ENCODE measurements at regions not wholly inside any gene's neighbourhood (a gene's known extent, or its start where the extent isn't known, plus 50 kb on each side); places are given as distances from the start of the nearest gene placed in this dataset.
"Not testable (repeated sequence)": the region's sequence is repeated elsewhere in the genome, so short reads cannot be mapped to it uniquely, and the experiment has no call there.

DNA sequence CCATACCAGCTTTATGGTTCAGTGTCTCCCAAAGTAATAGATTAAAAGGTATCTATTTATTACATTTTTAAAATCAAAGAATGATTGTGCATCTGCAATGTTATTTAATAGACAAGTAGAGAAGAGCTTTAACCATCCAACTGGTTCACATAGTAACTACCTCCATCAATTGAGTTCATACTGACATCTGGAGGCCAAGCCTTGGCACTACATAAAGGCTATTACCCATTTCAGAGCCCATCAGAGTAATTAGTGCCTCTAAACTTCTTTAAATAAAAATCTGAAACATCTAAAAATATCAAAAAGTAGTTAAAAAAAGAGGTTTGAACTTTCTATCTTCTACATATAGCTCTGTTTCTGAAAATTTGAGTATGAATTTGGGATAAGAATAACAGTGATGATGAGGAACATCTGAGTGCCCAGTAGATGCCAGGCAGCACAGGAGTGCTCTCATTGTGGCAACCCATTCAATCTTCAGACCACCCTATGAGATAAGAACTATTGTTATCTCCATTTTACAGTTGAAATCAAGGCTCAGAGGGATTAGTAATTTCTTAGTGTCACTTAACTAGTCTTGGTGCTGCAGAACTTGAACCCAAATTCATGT lies 132.9 kb upstream of the DAAM1 start:
- H3K36me3 ChIP-seq = no peaks in the 10 kb centered on the region
- no peaks in the 10 kb centered on the region for H3K9me3 ChIP-seq
- no peaks in the 10 kb centered on the region for H3K27me3 ChIP-seq (replicated peaks; ENCODE audit: insufficient read depth)
- H3K4me3 ChIP-seq = no peak overlapping the region
- TF ChIP-seq POLR2A (IDR thresholded peaks at IDR 0.05) = no peak
- TF ChIP-seq, protein P1, sequence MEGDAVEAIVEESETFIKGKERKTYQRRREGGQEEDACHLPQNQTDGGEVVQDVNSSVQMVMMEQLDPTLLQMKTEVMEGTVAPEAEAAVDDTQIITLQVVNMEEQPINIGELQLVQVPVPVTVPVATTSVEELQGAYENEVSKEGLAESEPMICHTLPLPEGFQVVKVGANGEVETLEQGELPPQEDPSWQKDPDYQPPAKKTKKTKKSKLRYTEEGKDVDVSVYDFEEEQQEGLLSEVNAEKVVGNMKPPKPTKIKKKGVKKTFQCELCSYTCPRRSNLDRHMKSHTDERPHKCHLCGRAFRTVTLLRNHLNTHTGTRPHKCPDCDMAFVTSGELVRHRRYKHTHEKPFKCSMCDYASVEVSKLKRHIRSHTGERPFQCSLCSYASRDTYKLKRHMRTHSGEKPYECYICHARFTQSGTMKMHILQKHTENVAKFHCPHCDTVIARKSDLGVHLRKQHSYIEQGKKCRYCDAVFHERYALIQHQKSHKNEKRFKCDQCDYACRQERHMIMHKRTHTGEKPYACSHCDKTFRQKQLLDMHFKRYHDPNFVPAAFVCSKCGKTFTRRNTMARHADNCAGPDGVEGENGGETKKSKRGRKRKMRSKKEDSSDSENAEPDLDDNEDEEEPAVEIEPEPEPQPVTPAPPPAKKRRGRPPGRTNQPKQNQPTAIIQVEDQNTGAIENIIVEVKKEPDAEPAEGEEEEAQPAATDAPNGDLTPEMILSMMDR (IDR thresholded peaks at IDR 0.05) = peak; percentile 30 to 80 (median 62)
- intact Hi-C loops (cut with DNase I) = loop anchor here (2.0 to 5.0 kb wide), 2 partner anchors 415 to 553 kb away; no protein-coding TSS in a partner anchor
- H3K27ac ChIP-seq = no peak overlapping the region
- H3K4me1 ChIP-seq (replicated peaks) = no peaks in the 10 kb centered on the region
- peak; percentile 16 for DNase-seq (ENCODE audit: low spot score)

DNA sequence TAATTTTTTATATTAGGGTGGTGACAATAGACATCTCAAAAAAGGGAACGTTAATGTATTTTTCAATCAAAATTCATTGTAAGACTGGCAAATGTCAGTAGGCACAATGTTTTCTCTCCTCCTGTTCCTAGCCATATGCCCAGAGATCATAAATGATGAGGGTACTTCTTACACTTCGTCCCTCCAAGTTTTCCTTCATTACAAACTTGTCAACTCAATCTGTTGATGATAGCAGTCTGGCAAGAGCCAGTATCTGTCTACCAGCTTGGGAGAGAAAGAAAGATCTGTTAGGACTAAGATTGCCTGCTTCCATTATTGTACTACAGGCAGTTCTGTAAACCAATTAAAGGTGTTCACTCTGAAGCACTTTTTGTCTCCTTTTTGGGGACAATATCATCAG lies 130.9 kb upstream of the DAAM1 start:
- WGBS = 73% methylated on average over 2 of the region's 2 CpGs
- no peak for DNase-seq (ENCODE audit: low spot score)
- intact Hi-C loops (cut with DNase I) = loop anchor here (5.0 kb wide), 1 partner anchor 555 kb away; no protein-coding TSS in a partner anchor

DNA sequence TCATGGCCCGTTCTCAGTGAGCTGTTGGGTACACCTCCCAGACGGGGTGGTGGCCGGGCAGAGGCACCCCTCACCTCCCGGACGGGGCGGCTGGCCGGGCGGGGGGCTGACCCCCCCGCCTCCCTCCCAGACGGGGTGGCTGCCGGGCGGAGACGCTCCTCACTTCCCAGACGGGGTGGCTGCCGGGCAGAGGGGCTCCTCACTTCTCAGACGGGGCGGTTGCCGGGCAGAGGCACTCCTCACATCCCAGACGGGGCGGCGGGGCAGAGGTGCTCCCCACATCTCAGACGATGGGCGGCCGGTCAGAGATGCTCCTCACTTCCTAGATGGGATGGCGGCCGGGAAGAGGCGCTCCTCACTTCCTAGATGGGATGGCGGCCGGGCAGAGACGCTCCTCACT lies 129.7 kb upstream of the DAAM1 start:
- 95% methylated on average over 14 of the region's 30 CpGs for WGBS
- not testable (repeated sequence) for DNase-seq (ENCODE audit: low spot score)
- intact Hi-C loops (cut with DNase I) = loop anchor here (5.0 kb wide), 1 partner anchor 556 kb away; no protein-coding TSS in a partner anchor

More for the DNA sequence above, 130.9 kb upstream of the DAAM1 start:
- Histone ChIP-seq H3K4me1 (replicated peaks) (no peaks in the 10 kb centered on the region), H3K9me3 (no peaks in the 10 kb centered on the region), H3K27ac (no peak overlapping the region), H3K4me3 (no peak overlapping the region), H3K27me3 (replicated peaks; ENCODE audit: insufficient read depth) (no peaks in the 10 kb centered on the region), H3K36me3 (no peaks in the 10 kb centered on the region)
- TF ChIP-seq POLR2A (IDR thresholded peaks at IDR 0.05) = no peak
- no peak for TF ChIP-seq POLR2AphosphoS5 (IDR thresholded peaks at IDR 0.05)
- TF ChIP-seq, protein P1 (IDR thresholded peaks at IDR 0.05) = no peak

DNA sequence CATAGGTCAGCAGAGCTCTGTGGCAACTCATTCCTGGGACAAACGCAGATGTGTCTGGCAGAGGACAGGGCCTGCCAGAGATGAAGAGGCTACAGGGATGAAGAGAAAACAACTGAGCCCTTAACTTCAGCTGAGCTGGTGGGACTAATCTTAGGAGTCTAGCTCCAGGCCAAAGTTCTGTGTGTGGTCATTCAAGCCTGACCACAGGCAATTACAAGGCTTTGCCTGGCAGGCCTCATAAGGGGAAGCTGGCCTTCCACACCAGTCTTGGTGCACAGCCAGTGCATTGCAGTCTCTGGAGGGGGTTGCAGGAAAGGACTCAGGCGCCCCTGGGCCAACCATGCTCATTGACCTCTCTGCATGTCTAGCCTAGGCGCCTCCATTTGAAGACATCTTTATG lies 127.6 kb upstream of the DAAM1 start:
- Histone ChIP-seq H3K4me1 (replicated peaks) (no peaks in the 10 kb centered on the region), H3K36me3 (no peaks in the 10 kb centered on the region), H3K27ac (no peak overlapping the region), H3K9me3 (no peaks in the 10 kb centered on the region), H3K4me3 (no peak overlapping the region), H3K27me3 (replicated peaks; ENCODE audit: insufficient read depth) (no peaks in the 10 kb centered on the region)
- WGBS = 90% methylated on average over 3 of the region's 3 CpGs
- no peak for DNase-seq (ENCODE audit: low spot score)
- intact Hi-C loops (cut with DNase I) = no loop called here
- TF ChIP-seq POLR2AphosphoS5 (IDR thresholded peaks at IDR 0.05) (no peak), POLR2A (IDR thresholded peaks at IDR 0.05) (no peak)
- TF ChIP-seq, protein P1 (IDR thresholded peaks at IDR 0.05) = no peak

More for the DNA sequence above, 129.7 kb upstream of the DAAM1 start:
- not testable (repeated sequence) for H3K4me3 ChIP-seq; H3K4me1 ChIP-seq (replicated peaks); H3K9me3 ChIP-seq; H3K27me3 ChIP-seq (replicated peaks; ENCODE audit: insufficient read depth); H3K27ac ChIP-seq; H3K36me3 ChIP-seq

DNA sequence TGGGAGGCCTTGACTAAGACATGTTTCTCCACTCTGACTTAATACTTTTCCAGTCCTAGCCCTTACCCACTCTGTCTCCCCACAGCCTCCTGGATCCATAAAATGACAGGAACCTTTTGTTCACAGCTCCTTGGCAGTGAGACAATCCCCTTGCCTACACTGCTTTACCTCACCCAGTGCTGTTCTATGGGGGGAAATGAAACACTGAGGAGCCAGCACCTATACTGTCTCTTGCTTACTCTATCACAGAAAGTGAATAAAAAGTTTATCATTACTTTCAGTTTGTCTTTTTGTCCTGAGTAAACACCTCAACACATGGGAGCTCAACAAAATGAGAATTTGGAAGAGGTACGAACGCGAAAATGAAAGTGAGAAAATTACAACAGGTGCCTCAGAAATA lies 127.2 kb upstream of the DAAM1 start:
- DNase-seq (ENCODE audit: low spot score) = no peak
- intact Hi-C loops (cut with DNase I) = no loop called here
- 75% methylated on average over 3 of the region's 3 CpGs for WGBS

More for the DNA sequence above, 127.2 kb upstream of the DAAM1 start:
- H3K9me3 ChIP-seq = no peaks in the 10 kb centered on the region
- no peak overlapping the region for H3K4me3 ChIP-seq
- TF ChIP-seq POLR2A (IDR thresholded peaks at IDR 0.05) (no peak), POLR2AphosphoS5 (IDR thresholded peaks at IDR 0.05) (no peak)
- TF ChIP-seq, protein P1 (IDR thresholded peaks at IDR 0.05) = no peak
- no peak overlapping the region for H3K27ac ChIP-seq
- H3K4me1 ChIP-seq (replicated peaks) = no peaks in the 10 kb centered on the region
- H3K36me3 ChIP-seq = no peaks in the 10 kb centered on the region
- no peaks in the 10 kb centered on the region for H3K27me3 ChIP-seq (replicated peaks; ENCODE audit: insufficient read depth)

All from prostate gland (tissue), 2 donors.